ENCODE measurements at regions not wholly inside any gene's neighbourhood (a gene's known extent, or its start where the extent isn't known, plus 50 kb on each side); places are given as distances from the start of the nearest gene placed in this dataset.
"Not testable (repeated sequence)": the region's sequence is repeated elsewhere in the genome, so short reads cannot be mapped to it uniquely, and the experiment has no call there.

DNA sequence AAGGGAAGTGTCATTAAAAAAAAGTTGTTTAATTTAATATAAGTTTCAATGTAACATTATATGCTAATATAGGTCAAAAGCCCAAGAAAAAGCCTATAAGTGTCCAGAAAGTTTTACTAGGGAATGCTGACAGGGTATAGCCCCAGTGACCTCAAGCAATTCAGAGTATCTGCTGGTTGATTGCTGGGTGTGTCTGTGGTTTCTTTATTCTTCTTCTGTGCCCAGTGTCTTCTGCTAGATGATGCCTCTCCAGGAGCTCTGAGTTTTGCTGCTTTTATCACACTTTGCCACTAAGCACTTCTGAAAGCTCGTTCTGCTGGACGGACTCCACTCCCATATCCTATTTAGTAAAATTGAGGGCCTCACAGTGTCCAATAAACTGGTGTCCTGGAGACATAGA lies 212.2 kb upstream of the NRG3 start:
- no peak for DNase-seq

DNA sequence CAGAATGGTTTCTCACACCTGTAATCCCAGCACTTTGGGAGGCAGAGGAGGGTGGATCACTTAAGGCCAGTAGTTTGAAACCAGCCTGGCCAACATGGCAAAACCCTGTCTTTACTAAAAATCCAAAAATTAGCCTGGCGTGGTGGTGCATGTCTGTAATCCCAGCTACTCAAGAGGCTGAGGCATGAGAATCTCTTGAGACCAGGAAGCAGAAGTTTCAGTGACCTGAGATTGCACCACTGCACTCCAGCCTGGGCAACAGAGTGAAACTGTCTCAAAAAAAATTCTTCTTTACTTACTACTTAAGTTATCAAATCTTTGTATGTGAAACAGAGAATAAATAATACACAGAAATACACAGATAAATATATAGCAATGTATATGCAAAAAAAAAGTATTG lies 210.2 kb upstream of the NRG3 start:
- DNase-seq = not testable (repeated sequence)

DNA sequence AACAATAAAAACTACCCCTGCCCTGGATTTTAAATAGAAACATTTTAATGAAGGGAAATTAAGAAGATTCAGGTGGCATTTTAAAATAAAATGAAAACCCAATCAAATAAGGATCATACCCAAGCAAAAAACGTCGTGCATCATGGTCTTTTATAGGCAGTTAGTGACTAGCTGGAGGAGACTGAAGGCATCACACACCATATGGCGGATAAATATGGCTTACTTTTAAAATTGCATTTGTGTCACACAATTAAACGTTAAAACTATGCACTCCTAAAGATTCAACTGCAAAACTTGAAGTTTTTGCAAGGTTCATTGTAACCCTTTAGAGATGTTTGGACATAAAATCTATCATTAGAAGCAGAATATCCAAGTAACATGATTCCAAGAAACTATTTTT lies 200.1 kb upstream of the NRG3 start:
- DNase-seq = no peak

DNA sequence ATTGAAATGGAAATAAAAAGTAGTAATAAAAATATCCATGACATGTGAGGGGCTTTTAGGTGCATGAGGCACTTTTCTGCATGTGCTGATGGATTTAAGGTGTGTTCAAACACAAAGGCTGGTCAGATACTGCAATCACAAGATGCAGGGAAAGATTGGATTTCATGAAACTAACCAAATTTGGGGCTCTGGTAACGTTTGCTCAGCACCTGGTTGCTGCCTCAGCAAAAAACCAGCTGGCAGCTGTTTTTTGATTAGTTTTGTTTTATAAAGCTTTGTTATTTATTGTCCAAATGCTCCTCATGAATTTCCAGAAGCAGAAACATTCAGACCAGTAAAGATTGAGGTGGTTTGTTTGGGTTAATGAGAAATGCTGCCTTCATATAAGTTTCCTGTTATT lies 195.7 kb upstream of the NRG3 start:
- DNase-seq = no peak

DNA sequence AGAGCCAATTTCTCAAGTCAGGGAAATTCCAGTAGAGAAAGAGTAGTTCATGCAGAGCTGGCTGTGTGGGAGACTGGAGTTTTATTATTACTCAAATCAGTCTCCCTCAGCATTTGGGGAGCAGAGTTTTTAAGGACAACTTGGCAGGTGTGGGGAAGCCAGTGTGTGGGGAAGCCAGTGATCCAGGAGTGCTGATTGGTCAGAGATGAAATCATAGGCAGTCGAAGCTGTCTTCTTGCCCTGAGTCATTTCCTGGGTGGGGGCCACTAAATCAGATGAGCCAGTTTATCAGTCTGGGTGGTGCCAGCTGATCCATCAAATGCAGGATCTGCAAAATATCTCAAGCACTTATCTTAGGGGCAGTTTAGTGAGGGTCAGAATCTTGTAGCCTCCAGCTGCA lies 194.6 kb upstream of the NRG3 start:
- no peak for DNase-seq

DNA sequence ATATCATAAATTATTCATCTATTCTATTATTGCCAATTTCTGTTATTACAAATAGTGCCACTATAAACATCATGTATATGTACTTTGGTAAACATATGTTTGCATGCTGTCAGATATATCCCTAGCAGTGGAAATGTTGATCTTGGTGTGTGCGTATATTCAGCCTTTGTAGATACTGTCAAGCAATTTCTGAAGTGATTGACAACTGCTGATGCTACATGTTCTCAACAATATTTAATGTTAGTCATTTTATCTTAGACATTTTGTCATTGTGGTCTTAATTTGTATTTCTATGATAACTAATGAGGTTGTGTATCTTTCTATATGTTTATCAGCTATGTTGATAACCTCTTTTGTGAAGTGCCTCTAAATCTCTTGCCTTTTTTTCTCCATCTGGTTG lies 186.5 kb upstream of the NRG3 start:
- DNase-seq = no peak

DNA sequence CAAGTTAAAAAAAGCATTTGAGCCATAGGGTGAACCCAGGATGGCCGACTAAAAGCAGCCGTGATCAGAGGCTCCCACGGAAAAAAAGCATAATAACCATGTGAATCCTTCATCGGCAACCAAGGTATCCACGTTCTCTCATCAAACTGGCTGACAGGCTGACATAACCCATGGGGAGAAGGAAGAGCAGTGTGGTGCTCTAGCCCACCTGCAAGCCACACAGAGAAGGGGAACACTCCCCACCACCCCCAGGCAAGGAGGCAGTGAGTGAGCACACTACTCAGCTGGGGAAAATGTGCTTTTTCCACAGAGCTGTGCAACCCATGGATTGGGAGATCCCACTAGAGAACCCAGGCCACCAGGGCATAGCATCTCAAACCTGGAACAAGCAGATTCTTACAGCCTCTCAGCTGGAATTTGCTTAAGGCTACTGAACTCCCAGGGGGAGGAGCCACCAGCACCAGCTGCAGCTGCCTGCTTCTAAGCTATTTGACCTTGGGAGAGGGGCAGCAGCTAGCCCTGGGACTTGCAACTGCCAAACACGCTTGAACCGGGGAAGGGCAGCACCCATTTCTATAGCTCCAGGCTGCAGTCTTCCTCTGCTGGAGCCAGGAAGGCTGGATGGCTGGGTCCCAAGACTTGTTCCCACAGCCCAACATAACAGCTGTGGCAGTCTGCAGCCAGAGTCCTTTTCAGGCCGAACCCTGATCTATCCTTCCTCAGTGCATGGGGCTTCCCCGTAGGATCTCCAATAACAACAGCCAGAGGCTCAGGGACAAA lies 178.2 kb upstream of the NRG3 start:
- no peak for DNase-seq

DNA sequence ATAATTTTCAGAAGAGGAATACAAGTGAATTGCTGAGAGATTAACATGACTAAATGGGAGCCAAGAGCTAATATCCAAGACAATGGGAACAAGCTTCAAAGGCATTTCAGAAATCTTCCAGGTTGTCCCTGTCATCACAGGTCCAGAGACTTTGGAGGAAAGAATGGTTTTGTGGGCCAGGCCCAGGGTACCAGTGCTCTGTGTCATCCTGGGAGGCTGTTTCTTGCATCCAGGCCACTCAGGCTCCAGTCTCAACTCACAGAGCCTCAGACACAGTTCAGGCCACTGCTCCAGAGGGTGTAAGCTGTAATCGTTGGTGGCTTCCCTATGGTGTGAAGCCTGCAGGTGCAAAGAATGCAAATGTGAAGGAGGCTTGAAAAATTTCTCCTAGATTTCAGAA lies 170.4 kb upstream of the NRG3 start:
- no peak for DNase-seq

DNA sequence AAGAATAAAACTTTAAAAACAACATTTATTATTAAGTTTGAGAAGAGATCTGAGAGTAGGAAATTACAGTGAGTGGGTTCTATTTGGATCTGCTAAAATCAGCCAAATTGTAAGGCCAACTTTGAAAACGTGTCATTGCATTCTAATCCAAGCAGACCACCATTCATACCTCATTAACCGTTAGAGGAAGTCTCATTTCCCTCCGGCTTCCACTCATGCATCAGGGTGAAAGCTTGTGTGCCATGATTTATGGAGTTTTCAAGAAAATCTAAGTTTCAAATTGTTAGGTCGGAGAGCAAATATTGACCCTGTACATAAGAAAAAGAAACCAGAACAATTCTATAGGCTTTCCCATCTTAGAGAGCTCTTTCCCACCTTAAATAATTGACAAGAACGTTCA lies 166.6 kb upstream of the NRG3 start:
- no peak for DNase-seq

DNA sequence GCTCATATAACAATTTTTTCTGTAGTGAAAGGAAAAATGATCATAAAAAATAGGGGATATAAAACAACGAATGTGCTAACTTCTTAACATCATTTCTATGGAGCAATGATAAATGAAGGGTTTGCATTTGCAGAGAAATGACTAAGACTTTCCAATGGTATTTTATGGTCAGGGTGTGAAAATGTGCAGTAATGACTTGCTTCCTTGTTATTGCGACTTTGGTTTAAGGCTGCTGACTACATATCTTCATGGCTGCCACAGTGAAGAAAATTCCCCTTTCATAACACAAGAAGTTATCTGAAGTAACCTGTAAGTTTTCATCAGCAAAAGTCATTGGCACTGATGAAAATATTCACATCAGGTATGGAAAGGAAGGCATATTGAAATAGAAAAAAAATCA lies 166.1 kb upstream of the NRG3 start:
- DNase-seq = no peak

DNA sequence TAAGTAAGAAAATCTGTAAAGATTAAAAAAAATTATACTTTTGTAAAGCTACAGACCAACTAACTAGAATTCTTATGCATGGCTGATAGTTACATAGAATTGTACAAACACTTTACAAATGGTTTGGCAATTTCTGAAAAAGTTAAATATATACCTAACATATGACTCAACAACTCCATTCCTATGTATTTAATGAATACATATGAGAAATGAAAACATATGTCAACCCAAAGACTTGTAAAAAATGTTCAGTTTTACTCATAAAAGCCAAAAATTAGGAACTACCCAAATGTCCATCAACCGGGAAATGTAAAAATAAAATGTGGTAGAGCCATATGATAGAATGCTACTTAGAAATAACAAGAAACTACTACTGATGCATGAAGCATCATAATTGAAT lies 152.6 kb upstream of the NRG3 start:
- DNase-seq = no peak

DNA sequence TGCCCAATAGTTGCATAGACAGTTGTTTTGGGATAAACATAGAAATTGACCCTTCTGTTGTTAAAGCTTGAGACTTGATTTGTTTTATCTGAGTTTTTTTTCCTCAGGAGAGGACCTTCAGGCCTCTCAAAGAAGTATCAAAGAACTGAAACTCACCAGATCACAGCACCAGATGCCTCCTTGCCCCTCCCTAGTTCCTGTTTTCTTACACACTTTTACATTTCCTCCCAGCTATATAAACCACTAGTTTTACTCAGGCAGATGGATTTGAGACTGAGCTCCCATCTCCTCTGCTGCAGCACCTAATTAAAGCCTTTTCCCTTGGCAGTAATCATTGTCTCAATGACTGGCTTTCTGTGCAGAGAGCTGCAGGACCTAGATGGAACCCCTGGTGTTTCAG lies 150.6 kb upstream of the NRG3 start:
- DNase-seq = no peak

DNA sequence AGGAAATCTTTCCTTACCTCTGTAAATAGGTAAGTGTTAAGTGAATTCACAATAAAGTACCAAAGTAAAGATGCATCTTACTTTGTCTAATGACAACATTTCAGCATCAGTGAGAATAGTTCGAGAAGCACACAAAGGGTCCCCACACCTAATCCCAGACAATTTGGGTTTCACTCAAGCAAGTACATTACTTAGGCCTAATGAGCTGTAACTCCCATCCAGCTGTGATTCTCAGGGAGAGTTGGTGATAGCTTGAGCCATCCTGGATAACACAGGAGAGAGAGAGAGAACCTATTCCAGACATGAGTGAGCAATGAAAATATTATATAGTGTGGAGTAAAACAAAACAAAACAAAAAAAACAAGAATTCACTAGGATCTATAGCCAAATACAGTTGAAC lies 149.1 kb upstream of the NRG3 start:
- no peak for DNase-seq

DNA sequence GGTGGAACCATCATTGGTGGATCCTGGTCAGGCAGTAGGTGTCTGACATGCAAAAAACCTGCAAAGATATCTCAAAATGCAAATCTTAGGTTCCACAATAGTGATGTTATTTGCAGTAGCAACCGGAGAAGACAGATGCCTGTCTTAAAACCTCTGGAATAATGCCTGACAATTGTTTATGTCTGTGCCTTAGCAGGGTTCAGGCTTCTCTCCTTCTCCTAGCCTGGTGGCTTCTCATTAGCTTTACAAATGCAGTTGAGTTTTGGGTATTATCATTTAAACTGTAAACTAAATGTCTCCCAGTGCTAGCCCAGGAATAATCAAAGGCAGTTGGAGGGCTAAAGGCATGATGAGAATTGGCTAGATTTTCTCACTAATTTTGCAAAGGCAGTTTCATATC lies 146.3 kb upstream of the NRG3 start:
- DNase-seq = no peak

DNA sequence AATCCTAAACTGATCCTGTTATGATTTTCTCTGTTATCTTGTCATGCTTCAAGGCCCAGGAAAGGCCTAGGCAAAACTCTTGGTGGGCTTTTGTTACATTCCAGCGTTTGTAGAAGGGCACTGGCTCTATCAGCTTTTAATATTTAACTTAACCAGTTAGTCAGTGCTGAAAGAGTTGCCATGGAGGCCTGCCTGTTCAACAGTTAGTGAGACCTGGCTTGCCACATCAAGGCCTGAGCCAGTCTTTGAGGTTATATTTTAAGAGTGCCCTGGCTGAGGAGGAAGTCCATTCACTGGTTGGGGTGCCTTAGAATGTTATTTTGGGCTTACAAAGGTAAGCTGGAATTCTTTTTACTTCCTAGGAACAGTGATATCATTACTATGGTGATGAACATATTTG lies 144.1 kb upstream of the NRG3 start:
- no peak for DNase-seq

DNA sequence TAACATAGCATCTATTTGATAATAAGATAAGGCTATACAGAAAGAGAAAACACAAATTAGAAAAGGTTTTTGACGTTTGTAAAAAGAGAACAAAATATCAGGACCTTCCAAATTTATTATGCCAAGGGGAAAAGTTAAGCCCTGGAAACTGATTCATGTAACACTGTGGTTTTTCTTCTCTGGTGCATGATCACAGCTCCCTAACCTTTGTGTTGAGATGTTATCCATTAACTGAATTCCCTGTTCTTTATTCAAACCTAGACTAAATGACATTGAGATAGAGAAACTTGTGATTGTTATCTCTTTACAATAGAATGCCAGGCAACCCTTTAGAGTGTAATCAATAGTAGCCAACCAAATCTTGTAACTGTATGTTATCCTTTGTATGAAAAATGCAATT lies 141.5 kb upstream of the NRG3 start:
- DNase-seq = no peak

DNA sequence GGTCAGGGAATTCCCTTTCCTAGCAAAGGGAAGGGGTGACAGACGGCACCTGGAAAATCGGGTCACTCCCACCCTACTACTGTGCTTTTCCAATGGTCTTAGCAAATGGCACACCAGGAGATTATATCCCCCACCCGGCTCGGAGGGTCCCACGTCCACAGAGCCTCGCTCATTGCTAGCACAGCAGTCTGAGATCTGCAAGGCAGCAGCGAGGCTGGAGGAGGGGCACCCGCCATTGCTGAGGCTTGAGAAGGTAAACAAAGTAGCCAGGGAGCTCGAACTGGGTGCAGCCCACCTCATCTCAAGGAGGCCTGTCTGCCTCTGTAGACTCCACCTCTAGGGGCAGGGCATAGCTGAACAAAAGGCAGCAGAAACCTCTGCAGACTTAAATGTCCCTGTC lies 139.8 kb upstream of the NRG3 start:
- DNase-seq = not testable (repeated sequence)

DNA sequence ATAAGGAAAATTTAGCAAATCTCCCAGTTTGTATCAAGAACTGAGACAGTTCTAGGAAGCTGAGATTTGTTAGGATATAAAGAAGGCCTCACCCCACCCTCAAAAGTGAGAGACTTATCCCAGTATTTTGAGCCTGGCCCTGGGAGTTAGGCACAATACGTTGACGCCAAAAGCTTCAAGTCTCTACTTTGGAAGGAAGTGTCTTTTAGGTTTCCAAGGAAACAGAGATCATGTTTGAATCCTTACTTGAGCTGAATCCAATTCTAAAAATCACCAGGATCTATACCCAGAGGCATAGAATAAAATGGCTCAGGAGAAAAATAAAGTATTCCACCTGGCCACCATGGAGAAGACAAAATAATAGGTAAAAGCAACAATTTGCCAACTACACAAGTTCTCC lies 115.9 kb upstream of the NRG3 start:
- DNase-seq = no peak

DNA sequence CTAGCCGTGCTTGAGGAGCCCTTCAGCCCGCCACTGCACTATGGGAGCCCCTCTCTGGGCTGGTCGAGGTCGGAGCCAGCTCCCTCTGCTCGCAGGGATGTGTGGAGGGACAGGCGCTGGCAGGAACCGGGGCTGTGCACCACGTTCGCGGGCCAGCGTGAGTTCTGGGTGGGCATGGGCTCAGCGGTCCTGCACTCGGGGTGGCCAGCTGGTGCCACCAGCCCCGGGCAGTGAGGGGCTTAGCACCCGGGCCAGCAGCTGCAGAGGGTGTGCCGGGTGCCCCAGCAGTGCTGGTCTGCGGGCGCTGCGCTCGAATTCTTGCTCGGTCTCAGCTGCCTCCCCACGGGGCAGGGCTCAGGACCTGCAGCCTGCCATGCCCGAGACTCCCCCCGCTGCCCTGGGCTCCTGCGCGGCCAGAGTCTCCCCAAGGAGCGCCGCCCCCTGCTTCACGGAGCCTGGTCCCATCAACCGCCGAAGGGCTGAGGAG lies 90.8 kb upstream of the NRG3 start:
- no peak for DNase-seq

DNA sequence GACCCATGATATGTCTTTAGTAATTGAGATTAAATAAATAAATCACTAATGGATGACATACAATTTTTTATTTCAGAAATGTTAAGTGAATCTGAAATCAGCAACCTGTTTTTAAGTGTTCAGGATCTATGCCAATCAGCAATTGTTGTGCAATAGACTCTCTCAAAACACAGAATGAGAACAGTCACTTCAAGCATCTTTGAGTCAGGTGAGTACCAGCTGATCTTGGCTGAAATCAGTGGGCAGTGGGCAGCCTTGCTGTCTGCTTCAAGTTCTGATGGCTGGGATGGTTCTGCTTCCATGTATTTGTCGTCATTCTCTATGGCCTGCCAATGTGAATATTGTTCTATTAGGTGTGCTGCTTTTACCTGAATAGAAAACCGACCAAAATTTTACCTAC lies 82.3 kb upstream of the NRG3 start:
- DNase-seq = no peak

DNA sequence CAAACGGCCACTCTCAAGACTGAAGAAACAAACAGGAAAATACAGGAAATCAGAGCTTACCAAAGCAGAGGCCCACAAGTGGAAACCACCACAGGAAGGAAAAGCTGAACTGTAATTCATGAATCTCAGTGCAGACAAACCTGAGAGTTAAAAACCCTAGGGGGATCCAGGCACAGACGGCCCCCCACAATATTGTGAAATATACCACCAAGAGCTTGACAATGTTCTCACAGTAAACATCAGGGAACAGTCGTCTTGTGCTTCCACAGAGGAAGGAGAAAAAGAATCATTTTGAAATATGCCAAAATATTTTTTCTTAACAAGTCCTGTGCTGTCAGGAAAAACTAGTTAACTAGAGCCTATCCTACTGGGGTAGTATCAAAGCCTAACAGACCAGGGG lies 68.2 kb upstream of the NRG3 start:
- DNase-seq = no peak

DNA sequence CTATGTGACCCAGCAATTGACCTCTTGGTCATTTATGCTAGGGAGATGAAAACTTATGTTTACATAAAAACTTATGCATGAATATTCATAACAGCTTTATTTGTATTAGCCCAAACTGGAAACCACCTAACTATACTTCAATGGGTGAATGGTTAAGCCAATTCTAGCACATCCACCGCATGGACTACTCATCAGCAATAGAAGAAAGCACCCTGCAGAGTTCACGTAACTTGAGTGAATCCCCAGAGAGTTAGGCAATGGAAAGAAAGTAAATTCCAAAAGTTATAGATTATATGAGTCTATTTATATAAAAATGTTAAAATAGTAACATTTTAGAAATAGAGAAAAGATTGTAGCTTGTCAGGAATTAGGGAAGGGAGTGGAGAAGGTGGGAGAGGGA lies 60.2 kb upstream of the NRG3 start:
- DNase-seq = no peak

DNA sequence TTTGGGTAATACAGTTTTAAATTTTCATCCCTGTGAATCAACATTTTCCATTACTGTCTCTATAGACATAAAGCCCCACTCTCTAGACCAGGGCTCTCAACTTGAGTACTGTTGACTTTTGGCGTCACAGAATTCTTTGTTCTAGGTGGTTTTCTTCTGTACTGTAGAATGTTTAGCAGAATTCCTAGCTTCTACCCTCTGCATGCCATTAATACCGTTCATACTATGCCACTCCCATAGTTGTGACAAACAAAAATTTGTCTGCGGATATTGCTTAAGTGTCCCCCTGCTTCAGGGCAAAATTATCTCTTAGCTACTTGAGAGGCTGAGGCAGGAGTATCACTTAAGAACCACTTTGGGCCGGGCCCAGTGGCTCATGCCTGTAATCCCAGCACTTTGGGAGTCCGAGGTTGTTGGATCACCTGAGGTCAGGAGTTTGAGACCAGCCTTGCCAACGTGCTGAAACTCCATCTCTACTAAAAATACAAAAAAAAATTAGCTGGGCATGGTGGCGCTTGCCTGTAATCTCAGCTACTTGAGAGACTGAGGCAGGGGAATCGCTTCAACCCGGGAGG lies 57.3 kb upstream of the NRG3 start:
- DNase-seq = no peak

DNA sequence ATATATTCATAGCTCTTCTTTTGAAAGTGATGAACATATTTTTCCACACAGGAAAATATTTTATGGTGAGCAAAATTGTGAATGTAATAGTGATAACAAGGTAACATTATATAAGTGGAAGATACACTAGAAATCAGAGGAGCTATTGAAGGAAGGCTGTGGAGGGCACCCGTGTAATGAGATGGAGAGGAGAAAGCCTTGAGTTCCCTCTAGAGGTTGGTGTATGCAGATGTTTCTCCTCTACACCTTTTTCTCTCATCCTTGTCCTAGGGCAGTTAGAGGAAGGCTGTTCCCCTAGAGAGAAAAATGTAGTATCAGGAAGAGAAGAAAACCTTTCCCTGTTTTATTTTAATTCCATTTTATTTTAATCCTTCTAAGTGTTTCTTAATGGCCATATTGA lies 54.6 kb upstream of the NRG3 start:
- no peak for DNase-seq

All from CD4-positive, alpha-beta T cell treated with Interleukin-1 beta for 1 hour (primary cell).